HG03060 (cell line): ENCODE measurements at regions not wholly inside any gene's neighbourhood (a gene's known extent, or its start where the extent isn't known, plus 50 kb on each side); places are given as distances from the start of the nearest gene placed in this dataset.
"Not testable (repeated sequence)": the region's sequence is repeated elsewhere in the genome, so short reads cannot be mapped to it uniquely, and the experiment has no call there.

Experiments used
- ATAC-seq: cut with Tn5 transposase; IDR thresholded peaks from one replicate; pipeline ENCODE4 v1.9.1; 2021; ENCODE audit warnings: low read depth, moderate number of reproducible peaks; ENCODE audit not compliant: unreplicated experiment

DNA sequence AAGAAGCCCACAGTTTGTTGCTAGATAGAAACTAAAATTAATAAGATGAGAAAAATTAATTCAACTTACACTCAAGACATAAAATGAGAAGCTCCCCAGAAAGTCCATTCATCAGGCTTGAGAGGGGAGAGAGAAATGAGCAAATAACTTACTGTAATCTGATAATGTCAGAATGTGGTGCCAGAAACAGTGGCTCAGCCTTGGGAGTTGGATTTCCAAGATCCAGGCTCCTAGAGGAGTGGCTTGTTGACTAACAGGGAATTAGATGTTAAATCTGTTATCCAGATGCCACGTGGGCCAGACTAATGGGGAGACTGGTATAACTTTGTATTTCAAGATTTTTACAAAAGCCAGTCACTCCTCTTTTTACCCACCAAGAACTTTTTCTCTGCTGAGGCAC is 458.2 kb downstream of the GADD45G start:
- no peak for ATAC-seq

DNA sequence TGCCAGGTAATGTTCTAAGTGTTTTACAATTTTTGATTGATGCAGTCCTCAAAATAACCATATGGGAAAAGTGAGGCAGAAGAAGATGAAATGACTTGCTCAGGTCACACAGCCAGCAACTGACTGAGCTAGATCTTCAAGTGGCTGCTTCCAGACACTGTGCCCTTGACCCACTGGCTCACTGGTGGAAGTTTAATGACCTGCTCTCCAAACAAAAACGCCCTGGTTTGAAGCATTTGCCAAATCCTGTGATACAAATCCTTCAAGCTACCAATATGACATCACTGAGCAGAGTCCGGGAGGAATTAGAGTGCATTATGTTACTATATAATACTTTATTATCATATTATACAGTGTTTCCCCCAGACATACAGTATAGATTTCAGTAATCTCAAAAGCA is 459.4 kb downstream of the GADD45G start:
- no peak for ATAC-seq

DNA sequence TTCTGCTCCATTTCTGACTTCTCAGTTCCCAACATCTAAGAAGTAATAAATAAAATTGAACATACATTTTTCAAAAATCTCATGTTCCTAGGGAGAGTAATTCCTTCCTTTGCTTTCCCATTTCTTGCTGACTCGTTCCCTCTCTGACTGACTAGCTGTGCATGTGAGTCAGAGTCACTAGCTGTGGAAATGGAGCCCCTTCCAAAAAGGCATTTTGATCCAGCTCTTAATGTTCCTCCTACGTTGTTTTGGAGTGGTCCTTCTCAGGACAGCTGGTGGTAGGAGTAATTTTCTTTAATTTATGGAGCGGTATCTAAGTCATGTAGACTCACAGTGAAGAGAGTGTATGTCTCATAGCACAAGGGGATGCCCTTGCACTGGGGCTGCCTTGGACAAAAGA is 460.2 kb downstream of the GADD45G start:
- ATAC-seq = no peak

DNA sequence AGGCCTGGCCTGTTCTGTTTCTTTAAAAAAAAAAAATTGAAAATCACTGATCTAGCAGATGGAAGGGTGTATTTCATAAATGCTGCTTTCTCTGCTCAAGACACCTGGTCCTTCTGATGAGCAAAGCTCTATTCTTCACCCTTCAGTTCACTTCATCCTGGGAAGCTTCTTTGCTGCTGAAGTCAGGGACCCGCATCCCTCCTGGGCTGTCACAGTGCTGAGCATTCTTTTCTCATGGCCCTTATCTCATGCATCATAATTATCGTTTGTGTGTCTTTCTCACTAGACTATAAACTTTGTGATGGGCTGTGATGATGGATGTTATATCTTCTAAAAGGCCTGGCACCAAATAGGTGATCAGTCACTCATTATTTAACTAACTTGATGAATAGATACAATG is 461.0 kb downstream of the GADD45G start:
- ATAC-seq = no peak

DNA sequence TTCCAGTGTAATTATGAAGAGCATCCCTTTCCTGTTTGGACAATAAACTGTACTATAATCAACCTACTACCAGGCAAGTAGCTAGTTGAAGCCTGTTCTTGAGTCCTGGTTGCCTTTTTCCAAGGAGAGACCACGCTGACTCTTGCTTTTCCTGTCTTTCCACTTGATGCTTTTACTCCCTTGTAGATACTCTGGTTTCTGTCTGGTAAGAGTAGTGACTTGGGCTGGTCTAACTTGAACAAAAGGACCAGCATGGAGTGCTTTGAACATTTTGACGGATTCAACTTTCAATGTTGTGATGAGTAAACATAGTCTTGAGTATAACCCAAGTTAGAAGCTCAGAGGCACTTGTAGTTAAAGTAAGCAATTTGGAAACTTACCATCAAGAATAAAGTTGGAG is 464.3 kb downstream of the GADD45G start:
- ATAC-seq = no peak

DNA sequence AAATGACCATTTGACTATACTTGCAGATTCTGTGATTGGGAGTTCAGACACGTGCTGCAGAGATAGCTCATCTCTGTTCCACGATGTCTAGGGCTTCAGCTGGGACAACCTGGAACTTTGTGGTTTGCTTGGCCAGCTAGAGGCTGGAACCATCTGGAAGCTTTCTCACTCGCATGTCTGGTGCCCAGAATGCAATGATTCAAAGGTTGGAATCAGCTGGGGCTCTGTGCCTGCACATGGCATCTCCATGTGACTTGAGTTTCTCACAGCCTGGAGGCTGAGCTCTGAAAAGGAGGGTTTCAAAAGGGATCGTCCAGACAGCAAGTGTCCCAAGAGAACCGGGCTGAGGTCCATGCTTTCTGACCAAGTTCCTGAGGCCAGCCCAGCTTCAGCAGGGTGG is 465.2 kb downstream of the GADD45G start:
- ATAC-seq = no peak

DNA sequence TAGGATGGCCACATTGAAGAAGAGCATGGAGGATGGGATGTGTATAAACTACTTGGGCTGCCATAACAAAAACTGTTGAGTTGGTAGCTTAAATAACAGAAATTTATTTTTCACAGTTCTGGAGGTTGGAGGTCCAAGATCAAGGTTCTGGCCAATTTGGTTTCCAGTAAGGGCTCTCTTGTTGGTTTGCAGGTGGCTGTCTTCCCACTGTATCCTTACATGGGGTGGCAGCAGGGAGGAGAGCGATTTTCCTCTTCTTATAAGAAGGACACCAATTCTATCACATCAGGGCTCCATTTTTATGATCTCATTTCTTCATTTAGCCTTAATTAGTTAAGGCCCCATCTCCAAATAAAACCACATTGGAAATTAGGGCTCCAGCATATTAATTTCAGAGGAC is 465.7 kb downstream of the GADD45G start:
- no peak for ATAC-seq

DNA sequence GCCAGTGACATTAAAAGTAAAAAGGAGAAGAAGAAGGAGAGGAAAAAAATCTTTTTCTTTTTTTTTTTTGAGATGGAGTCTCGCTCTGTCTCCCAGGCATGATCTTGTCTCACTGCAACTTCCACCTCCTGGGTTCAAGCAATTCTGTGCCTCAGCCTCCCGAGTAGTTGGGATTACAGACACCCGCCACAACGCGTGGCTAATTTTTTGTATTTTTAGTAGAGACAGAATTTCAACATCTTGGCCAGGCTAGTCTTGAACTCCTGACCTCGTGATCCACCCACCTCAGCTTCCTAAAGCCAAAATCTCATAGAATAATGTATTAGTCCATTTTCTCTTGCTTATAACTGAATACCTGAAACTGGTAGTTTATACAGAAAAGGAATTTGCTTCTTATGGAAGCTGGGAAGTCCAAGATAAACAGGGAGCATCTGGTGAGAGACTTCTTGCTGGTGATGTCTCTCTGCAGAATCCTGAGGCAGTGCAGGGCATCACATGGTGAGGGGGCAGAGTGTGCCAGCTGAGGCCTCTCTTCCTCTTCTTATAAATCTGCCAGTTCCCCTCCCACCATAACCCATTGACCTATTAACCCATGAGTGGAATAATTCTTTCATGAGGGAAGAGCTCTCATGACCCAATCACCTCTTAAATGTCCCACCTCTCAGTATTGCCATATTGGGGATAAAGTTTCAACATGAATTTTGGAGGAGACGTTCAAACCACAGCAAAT is 466.3 kb downstream of the GADD45G start:
- no peak for ATAC-seq

DNA sequence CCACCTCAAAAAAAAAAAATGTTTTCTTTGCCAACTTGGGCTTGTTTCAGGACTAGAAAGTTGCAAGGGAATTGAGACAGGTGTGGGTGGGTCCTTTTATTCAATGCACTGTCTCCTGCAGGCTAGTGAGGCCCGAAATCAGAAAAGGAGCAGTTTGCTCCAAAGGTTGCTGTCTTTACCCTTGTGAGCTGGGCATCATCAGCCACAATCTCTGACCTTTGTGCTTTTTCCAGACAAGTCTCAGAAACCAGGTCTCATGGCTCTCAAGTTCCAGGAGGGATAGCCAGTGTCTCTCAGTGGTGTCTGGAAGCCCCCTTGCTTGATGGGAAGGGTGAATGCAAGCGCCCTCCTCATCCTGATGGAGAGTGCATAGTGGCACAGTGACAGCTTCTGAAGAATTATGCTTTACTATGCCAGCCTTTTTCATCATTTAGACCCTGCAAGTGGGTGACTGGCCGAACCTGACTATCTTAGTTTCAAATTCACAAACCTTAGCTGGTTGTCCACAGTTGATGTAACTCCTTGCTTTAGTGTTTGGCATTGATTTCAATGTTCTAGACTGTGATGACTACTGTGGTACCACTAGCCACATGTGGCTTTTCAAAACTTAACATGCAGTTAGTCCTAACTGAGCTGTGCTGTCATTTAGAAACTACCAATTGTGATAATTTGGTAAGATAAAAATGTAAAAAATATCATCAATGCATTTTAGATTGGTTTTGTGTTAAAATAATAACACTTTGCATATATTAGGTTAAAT is 468.6 kb downstream of the GADD45G start:
- no peak for ATAC-seq

DNA sequence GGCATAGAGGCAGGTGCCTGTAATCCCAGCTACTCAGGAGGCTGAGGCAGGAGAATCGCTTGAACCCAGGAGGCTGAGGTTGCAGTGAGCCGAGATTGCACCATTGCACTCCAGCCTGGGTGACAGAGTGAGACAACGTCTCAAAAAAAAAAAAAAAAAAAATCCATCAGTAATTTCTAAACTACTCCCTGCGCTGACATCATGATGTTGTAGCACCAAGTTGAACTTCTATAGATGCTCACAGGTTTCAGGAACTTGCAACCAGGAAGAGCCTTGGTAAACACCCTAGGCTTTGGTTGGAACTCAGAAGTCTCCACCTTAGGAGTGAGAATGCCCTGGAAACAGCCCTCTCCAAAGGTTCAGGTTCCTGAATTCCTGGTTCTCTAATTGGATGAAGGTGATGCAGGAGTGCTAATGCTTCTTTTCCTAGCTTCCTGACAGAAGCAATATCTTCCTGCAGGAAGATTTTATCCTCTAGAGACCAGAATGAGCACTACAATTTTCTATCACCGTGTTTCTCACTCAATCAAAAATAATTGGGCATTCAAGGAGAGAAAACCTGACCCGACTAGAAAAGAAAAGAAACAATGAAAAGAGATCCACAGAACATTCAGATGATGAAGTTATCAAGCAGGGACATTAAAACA is 469.6 kb downstream of the GADD45G start:
- no peak for ATAC-seq

DNA sequence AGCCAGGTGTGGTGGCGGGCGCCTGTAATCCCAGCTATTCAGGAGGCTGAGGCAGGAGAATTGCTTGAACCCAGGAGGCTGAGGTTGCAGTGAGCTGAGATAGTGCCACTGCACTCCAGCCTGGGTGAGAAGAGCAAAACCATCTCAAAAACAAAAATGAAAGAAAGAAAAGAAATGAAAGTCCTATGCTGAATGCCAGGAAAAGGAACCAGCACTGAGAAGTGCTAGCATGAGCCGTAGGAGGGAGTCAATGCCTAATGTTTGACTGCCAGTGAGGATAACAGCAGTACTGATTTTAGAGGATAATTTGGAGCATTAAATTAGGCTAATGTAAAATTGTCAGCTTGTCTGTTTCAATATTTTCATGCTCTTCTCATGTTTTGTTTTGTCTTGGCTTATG is 472.8 kb downstream of the GADD45G start:
- ATAC-seq = not testable (repeated sequence)

DNA sequence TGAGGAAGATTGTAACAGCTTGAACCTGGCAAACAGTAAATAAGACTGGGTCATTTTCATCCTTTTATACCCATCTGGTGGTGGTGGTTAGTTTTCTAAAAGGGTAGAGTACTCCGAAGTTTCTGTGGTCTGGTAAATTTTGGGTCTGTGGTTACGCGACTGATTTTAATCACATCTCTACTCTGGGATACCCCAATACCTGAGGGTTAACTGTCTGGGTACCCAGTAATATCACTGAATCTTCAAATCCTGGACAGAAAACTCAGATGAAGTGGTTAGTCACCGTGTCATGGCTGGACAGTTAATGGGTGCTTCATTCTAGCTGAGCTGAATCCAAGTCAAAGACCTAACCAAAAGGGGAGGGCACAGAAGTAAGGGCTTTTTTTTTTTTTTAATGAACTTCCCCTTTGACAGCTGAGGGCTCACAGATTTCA is 474.2 kb downstream of the GADD45G start:
- no peak for ATAC-seq

DNA sequence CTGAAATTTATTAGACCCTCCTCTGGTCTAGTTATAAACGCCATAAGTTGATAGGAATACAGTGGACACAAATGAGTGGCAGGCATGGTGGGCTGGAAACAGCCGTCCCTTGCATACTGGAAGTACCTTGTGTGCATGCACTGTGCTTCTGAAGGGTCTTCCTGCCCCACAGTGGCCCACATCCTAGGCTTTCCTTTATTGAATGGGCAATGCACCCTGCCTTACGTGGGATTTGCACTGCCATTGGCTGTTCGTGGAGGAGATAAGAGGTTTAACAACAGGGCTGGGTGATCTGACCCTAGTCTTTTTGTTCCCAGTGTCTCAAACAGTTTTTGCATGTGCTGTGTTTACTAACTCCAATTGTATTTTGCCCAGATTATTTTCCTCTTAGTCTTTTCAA is 480.8 kb downstream of the GADD45G start:
- no peak for ATAC-seq

DNA sequence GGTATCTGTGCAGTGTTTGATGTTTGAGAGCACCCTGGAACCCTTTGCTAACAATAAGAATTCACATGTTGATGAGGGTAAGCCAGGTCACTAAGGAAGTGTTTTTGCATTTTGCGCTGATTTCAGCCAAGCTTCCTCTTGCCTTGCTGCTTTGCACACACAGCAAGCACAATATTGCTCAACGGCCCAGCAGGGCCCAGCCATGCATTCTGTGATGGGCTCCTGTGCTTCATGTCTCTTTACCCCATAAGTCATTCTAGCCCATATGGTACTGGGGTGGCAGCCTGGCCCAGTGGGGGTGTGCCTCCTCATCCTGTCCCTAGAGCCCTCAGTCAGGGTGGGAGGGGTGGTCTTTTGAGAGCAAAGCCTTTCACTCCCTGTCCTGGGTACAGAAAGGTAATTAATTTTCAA is 481.3 kb downstream of the GADD45G start:
- no peak for ATAC-seq

DNA sequence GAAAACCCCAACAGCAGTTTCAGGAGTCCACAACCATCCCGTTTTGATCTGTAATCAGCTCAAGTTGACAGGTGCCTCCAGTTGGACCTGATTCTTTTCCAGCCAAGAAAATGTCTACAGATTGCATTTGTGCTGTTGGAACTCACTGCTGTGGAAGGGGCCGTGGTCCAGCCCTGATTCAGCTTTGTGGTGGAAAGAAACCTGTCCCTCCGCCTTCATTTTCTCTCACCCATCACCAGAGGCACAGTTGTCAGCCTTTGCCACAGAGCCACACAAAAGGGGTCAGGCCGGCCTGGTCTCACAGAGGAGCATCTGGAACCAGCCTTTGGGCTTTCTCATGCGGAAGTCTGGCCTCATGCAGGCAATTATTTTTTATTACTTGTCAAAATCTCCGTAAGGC is 483.6 kb downstream of the GADD45G start:
- ATAC-seq = no peak

DNA sequence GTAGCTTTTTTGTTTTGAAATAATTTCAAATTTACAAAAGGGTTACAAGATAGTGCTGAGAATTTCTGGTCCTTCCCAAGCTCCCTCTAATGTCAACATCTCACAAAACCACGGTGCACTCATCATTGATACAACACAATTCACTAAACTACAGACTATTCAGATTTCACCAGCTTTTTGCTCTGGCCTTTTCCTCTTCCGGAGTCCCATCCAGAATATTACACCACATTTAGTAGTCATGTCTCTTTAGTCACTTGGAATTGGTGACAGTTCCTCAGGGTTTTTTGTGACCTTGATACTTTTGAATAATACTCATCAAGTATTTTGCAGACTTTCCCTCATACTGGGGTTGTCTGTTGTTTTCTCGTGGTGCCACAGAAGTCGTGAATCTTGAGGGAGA is 484.0 kb downstream of the GADD45G start:
- ATAC-seq = no peak

DNA sequence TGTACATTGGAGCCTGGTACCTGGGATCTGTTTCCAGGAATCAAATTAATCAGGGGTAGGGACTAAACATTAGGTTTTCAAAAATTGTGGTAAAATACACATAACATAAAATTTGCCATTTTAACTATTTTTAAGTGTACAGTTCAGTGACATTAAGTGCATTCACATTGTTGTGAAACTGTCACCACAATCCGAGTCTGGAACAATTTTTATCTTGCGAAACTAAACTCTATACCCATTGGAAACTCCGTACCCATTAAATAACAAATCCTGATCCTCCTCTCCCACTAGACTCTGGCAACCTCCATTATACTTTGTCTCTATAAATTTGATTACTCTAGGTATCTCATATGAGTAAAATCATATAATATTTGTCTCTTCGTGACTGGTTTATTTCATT is 486.2 kb downstream of the GADD45G start:
- no peak for ATAC-seq

DNA sequence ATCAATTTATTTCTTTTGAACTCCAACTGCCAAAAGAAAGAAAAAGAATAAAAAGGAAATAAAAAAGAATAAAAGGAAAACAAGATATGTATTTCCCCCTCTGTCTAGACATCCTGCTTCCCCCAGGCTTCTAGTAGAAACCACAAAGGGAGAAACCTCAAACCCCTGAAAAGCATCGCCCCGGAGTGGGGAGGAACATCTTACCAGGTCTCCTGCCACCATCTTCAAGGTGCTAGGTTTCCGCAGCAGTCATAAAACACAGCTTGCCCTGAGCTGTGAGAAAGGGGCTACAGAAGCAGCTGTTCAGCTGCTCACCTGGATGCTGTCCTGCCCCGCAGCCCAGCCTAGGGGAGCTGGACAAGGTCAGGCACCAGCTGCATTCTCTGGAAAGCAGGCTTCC is 487.7 kb downstream of the GADD45G start:
- no peak for ATAC-seq

DNA sequence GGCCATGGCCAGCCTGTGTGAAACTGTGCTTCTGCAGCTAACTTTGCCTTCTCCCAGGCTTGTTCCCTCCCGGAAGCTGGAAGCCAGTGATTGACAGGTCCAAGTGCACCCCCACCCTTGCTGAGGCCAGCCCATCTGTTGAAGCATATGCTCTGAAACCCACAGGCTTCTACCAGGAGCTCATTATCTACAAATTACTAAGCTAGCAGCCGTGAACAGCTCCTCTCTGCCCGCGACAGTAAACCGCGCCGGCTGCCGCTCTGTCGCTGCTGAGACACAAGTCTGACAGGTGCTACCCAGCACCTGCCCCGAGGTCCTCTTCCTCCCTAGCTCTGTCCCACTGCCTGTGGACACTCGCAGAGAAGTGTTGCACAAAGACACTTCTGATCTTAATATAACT is 490.9 kb downstream of the GADD45G start:
- no peak for ATAC-seq

DNA sequence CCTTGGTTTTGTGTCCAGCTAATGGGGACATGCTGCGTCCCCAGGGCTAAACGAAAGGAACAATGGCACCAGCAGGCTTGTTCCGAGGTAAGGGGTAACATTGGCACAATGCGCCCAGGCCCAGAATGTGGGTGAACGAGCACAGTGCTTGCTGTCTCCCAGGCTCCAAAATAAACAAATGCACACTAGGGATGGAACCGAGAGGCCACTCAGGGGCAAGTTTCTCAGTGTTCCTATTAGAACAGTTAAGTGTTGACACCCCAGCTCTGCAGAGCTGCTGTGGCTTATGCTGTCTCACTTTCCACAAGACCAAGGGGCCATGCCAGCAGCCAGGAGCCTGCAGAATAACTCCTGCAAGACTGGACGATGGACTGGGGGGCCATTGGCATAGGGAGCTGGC is 492.4 kb downstream of the GADD45G start:
- ATAC-seq = no peak

DNA sequence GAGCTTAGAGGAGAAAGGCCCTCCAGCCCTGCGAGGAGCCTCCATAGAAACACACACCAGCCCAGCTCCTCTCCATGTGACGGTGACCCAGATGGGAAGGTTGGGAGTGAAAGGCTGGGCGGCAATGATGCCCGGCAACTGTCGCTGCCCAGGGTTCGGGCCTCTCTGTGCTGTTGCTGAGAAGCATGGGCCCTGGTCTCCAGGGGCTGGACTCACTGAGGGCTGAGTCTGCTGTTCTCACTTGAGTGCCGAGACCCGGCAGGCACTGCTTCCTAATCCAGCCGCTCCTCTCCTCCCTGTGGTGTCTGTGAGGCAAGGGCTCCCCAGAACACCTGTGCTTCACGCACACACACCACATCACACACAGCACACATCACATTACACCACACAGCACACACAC is 493.6 kb downstream of the GADD45G start:
- no peak for ATAC-seq
